OCI-M2 (cell line): ENCODE measurements at regions not wholly inside any gene's neighbourhood (a gene's known extent, or its start where the extent isn't known, plus 50 kb on each side); places are given as distances from the start of the nearest gene placed in this dataset.
A peak's percentile ranks its signal among the peaks of the same experiment; 100 is the strongest.
"Not testable (repeated sequence)": the region's sequence is repeated elsewhere in the genome, so short reads cannot be mapped to it uniquely, and the experiment has no call there.

ENCODE experiments used
- DNase-seq: peaks from one replicate; lab custom pipeline; 2025; ENCODE audit not compliant: unreplicated experiment; lab: John Stamatoyannopoulos, UW

DNA sequence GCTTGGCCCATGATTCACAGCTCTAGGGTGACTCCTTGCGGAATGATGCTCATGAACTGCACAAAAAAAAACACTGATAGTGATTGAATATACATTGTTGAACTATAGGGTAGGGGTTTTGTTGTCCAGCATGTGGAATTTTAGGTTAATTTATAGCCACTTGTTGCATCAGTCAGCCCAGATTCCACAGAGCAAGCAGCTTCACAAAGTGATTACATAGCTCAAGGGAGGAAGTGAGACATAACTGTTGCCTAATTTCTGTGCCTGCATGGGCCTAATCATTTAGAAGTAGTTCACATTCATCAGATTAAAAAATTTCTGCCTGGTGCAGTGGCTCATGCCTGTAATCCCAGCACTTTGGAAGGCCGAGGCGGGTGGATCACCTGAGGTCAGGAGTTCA is 142.2 kb upstream of the ZNF722 start:
- DNase-seq = not testable (repeated sequence)

DNA sequence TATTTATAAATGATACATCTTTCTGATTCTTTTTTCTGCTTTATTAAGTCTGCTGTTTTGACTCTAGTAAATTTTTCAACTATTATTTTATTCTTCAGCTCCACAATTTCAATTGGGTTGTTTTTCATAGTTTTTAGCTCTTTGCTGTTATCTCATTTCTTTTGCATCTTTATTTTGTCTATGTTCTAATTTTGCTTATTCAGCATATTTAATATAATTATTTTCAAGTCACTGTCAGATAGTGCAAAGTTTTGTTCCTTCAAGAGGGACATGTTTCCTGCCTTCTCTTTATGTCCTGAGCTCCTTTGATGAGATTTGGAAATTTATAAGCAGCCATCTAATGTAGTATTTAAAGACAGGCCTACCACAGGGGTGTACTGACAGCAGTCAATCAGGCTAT is 131.5 kb upstream of the ZNF722 start:
- no peak for DNase-seq

DNA sequence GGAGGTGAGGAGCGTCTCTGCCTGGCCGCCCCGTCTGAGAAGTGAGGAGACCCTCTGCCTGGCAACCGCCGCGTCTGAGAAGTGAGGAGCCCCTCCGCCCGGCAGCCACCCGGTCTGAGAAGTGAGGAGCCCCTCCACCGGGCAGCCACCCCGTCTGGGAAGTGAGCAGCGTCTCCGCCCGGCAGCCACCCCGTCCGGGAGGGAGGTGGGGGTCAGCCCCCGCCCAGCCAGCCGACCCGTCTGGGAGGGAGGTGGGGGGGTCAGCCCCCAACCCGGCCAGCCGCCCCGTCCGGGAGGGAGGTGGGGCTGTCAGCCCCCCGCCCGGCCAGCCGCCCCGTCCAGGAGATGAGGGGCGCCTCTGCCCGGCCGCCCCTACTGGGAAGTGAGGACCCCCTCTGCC is 124.4 kb upstream of the ZNF722 start:
- DNase-seq = not testable (repeated sequence)

DNA sequence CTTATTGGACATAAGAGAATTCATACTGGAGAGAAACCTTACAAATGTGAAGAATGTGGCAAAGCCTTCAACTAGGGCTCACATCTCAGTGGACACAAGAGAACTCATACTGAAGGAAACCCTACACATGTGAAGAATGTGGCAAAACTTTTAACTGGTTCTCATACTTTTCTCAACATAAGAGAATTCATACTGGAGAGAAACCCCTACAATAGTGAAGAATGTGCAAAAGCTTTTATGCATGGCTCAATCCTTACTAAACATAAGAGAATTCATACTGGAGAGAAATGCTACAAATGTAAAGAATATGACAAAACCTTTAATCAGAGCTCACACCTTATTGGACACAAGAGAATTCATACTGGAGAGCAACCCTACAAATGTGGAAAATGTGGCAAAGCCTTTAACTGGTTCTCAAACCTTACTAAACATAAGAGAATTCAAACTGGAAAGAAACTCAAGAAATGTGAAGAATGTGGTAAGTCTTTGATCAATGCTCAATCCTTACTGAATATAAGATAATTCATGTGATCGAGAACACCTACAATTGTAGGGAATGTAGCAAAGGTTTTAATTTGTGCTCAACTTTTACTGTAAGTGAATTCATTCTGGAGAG is 121.8 kb upstream of the ZNF722 start:
- DNase-seq = no peak

DNA sequence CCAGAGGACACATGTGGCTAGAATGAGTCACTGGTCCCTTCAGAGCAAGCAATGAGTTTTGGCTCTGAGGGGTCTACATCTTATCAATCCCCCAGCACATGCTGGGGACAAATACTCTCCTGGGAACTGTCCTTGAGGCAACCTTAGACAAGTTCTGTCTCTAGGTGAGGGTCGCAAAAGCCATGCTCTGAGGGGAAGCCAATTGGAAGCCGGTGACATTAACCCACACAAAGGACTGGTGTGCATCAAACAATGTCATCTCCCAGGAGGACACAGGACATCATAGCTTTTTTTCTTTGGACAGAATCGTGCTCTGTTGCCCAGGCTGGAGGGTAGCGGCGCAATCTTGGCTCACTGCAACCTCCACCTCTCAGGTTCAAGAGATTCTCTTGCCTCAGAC is 111.6 kb upstream of the ZNF722 start:
- no peak for DNase-seq

DNA sequence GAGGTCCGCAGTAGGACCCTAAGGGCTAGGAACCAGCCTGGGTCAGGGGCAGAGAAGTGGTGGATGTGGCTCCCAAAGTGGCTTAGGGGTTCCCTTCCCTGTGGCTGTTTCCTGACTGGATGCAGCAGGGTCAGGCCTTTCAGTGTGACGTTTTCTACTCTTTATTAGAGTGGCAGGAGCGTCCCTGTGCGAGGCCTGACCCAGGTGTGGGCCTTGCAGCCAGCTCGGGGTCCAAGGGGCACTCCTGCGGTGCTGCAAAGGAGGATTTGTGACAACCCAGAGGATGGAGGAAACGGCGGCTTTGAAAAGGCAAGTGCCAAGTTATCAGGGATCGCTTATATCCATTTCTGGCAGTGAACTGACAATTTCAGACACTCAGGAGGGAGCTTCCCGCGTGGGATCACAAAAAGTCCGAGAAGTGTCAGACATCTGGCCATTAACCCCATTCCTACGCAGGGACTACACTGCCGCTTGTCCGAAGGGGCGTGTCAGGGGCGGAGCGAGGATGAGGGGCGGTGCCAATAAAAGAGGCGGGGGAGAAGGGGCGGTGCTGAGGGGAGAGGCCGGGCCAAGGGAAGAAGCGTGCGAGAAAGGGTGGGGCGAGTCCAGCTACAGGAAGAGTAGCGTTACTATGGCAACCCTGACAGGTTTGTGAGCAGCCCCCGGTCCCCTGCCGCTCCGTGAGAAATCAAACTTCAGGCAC is 98.8 kb upstream of the ZNF722 start:
- no peak for DNase-seq

DNA sequence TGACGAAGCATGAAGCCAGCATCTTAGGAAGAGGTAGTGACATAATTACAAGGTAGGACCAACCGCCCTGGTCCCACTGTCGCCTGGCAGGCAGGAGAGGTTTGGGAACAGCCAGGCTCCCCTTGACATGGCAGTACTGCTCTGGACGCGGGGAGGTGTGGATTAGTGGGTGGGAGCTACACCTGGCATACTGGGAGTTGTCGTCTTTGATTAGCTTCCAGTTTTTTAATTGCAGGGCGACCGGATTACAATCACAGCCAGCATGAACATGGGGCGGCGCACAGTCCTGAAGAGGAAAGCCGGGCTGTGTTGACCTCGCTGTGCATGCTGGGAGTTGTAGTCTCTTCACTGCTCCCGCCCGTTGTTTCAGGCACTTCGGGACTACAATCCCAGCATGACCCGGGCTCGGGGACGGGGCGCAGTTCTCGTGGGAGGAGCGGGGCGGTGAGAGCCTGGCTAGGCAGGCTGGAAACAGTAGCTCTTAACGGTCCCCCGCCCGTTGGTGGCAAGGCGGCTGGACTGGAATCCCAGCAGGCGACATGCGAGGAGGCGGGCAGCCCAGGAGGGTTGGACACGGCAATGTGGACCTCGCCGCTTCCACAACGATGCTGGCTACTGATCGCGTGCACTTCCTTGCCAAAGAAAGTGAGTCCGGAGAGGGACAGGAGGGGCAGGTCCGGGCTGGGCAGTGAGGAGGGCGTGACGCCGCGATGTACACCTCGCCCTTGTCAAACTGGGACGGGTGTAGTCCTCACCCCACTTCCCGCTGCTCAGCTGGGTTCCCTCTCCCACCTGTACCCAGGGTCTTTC is 98.0 kb upstream of the ZNF722 start:
- DNase-seq = peak; percentile 55

DNA sequence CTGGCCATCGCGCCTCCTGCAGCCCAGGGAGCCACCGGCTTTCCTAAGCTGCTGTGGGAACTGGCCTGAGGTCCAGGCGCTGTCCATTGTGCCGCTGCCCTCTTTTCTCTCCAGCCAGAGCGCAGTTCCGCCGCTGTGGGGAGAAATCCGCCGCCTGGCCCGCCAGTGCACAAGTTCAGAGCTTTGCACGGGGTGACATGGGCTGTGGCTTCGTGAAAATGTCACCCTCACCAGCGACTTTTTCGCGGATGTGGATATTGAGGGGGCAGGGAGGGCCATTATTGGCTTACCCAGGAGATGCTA is 97.5 kb upstream of the ZNF722 start:
- not testable (repeated sequence) for DNase-seq

DNA sequence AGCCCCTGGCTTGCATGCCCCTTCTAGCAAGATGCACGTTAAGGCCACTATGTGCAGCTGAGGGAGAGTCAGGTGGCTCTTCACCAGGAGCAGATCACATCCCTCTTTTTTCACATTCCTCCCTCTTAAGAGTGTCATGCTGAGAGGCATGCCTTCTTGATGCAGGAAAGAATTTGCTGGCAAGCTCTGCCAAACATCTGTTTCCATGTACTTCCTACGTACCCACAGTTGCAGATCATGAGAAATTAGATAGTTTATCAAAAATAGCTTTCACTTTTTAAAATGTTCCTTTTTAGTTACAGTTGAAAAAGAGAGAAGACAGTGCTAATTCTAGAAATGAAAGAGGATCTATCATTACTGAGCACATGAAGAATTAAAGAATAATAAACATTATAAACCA is 79.7 kb upstream of the ZNF722 start:
- DNase-seq = no peak

DNA sequence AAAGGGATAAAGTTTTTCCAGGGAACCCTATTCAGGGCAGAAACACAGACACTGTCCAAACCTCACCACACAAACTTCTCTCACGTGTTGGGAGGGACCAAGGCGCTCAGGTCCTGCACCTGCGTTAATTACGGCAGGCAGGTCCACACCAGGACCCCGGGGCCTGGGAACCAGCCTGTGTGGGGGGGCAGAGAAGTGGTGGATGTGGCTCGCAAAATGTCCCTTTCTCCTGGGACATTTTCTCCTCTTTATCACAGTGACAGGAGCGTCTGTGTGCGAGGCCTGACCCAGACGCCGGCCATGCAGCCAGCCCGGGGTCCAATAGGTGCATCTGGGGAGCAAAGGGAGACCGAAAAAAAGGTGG is 73.4 kb upstream of the ZNF722 start:
- no peak for DNase-seq

DNA sequence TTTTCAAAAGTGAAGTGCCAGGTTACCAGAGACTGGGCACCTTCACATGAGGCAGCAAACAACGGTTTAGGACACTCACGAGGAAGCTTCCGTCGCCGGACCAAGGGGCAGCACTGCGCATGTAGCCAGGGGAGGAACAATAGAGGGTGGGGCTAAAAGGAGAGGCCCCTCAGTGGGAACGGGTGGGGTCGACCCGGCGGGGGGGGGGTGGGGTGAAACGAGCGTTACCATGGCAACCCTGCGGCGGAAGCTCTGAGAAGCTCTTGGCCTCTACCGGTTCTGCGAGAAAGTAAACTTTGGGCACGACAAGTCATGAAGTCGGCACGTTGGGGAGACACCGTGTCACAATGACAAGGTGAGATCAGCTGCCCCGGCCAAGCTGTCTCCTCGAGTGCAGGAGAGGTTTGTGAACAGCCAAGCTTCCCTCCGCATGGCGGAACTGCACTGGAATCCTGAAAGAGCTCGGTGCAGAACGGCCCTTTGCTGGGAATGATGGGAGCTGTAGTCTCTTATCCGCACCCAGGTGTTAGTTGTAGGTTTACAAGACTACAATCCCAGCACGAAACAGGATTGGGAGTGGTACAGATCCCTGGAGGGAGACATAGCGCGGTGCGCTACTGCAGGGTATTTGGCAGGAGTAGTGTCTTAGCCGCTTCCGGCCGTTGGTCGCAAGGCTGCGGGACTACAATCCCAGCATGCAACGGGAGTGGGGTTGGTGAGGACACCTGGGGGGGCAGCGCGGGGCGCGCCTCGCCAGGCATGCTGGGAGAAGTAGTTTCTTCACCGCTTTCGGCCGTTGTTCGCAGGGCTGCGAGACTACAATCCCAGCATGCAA is 72.8 kb upstream of the ZNF722 start:
- peak; percentile 81 for DNase-seq

DNA sequence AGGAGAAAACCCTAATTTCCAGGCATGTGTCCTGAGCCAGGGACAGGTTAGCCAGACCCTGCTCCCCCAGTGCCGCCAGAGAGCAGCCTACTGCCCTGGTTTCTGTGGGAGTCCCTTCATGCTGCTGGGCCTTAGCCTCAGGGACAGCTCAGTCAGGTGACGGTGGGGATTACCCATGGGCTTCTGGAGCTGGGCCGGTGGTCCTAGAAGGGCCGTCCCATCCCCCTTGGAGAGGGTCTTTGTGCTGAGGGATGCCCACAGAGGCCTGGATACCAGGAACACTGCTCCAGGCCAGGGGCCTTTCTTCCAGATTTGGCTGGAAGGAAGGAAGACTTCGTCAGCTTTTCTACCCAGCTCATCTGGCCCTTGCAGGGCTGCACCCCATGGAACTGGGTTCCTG is 71.4 kb upstream of the ZNF722 start:
- DNase-seq = no peak

DNA sequence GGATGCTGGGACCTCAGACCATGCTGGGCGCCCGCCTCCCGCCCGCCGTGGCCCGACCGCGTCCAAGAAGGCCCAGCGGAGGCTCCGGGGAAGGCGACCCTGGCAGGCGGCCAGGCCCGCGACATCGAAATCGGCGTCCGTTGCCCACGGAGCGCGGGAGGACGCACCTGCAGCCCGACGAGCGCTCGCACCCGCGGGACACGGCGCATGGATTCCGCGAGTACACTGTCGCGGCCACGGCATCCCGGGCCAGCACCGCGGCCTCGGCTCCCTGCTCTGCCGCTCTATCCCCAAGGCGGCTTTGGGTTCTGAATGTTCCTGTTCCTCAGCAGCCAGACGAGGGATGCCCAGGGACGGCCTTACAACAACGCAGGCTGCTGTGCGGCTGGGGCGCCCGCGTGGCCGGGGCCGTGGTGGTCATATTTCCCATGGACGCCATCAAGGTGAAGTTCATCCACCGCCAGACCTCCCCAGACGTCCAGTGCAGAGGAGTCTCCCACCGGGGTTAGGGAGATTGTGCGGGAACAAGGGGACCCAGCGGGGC is 67.5 kb upstream of the ZNF722 start:
- no peak for DNase-seq

DNA sequence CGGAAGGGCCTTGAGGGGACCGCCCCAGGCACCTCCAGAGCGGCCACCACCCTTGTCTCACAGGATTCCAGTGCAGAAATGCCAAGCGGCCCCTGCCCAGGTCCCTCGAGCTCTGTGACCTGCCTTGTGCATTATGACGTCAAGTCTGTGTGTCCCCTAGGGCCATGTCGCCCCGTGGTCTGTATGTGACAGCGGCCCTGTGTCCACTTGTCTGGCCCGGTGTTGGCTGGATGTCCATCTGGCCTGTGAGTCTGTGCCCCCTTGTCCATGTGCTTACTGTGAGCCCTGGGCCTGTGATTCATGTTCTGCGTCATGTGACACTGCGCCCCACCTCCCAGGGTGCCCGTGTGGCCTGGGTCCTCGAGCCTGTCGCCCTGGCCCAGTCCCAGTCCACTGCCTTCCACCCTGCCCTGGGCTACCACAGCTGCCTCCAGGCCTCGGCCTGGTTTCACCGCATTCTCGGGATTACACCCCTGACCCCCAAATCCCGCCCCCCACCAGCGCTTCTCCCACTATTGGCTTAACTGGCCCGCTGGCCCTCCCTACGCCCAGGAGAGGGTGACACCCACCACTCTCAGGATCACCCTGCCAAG is 66.6 kb upstream of the ZNF722 start:
- no peak for DNase-seq
